ENCODE measurements at regions not wholly inside any gene's neighbourhood (a gene's known extent, or its start where the extent isn't known, plus 50 kb on each side); places are given as distances from the start of the nearest gene placed in this dataset.

DNA sequence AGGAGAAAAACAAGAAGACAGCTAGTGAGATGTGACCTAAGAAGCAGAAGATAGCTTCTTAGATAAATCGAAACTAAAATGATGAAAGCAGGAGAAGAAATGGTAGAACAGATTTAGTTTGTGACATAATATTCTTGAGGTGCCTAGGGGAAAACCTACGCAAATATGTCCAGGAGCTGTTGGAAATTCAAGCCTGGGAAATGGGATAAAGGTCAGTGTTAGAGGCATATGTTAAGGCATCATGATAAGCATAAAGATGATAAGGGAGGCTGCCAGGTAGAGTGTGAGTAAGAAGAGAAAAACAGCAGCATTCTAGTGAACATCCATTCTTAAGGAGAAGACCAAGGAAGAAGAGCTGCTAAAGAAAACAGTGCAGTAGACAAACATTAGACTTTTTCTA lies 109.6 kb upstream of the LGR5 start:
- no peak overlapping the region for H3K4me3 Mint-ChIP-seq (ENCODE audit: unreplicated experiment)
- no TSS peak for BruUV-seq (replicated peaks)

DNA sequence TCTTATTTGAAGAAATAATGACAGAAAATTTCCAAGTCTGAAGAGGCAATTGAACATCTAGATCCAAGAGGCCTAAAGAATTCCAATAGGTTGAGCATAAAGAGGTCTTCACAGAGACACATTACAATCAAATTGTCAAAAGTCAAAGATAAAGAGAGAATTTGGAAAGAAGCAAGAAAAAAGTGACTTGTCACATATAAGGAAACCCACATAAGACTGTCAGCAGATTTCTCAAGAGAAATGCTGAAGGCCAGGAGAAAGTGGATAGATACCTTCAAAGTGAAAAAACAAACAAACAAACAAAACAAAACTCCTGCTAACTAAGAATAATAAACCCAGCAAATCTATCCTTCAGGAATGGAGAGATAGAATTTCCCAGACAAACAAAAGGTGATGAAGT lies 118.1 kb upstream of the LGR5 start:
- intact Hi-C loops (cut with micrococcal nuclease; ENCODE audit: unreplicated experiment): no loop called here
- Histone ChIP-seq H3K9me3 (peaks cover 16% of the 10 kb centered on the region), H3K36me3 (ENCODE audit: control insufficient read depth, insufficient read depth, low read length) (no peaks in the 10 kb centered on the region), H3K4me1 (no peaks in the 10 kb centered on the region), H3K4me3 (ENCODE audit: low read depth, low read length) (no peak overlapping the region), H3K27me3 (replicated peaks; ENCODE audit: control insufficient read depth, insufficient read depth, low read length) (no peaks in the 10 kb centered on the region)
- Mint-ChIP-seq H3K27ac (ENCODE audit: unreplicated experiment) (no peak overlapping the region), H3K27me3 (ENCODE audit: insufficient read depth, unreplicated experiment) (no peaks in the 10 kb centered on the region), H3K36me3 (ENCODE audit: insufficient read depth, unreplicated experiment) (no peaks in the 10 kb centered on the region), H3K4me3 (ENCODE audit: unreplicated experiment) (no peak overlapping the region), H3K4me1 (ENCODE audit: low read depth, unreplicated experiment) (no peaks in the 10 kb centered on the region), H3K9me3 (ENCODE audit: unreplicated experiment) (peaks cover 29% of the 10 kb centered on the region)
- ChIA-PET CTCF (no interaction called here), POLR2A (no interaction called here)
- DNase-seq: no peak
- TF ChIP-seq, protein P1, sequence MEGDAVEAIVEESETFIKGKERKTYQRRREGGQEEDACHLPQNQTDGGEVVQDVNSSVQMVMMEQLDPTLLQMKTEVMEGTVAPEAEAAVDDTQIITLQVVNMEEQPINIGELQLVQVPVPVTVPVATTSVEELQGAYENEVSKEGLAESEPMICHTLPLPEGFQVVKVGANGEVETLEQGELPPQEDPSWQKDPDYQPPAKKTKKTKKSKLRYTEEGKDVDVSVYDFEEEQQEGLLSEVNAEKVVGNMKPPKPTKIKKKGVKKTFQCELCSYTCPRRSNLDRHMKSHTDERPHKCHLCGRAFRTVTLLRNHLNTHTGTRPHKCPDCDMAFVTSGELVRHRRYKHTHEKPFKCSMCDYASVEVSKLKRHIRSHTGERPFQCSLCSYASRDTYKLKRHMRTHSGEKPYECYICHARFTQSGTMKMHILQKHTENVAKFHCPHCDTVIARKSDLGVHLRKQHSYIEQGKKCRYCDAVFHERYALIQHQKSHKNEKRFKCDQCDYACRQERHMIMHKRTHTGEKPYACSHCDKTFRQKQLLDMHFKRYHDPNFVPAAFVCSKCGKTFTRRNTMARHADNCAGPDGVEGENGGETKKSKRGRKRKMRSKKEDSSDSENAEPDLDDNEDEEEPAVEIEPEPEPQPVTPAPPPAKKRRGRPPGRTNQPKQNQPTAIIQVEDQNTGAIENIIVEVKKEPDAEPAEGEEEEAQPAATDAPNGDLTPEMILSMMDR (IDR thresholded peaks at IDR 0.05; ENCODE audit: insufficient read depth in 1 of 2, low read depth in 1 of 2, low read length in 1 of 2, severe bottlenecking in 1 of 2, unreplicated experiment in 1 of 2): no peak
- BruUV-seq (replicated peaks): no TSS peak

More for the DNA sequence above, 109.6 kb upstream of the LGR5 start:
- no peak for DNase-seq
- peaks cover 16% of the 10 kb centered on the region for H3K9me3 Mint-ChIP-seq (ENCODE audit: unreplicated experiment)
- H3K27me3 Mint-ChIP-seq (ENCODE audit: insufficient read depth, unreplicated experiment): no peaks in the 10 kb centered on the region
- no peak overlapping the region for H3K27ac Mint-ChIP-seq (ENCODE audit: unreplicated experiment)
- CTCF ChIA-PET: no interaction called here
- no peaks in the 10 kb centered on the region for H3K36me3 Mint-ChIP-seq (ENCODE audit: insufficient read depth, unreplicated experiment)
- no peaks in the 10 kb centered on the region for H3K36me3 ChIP-seq (ENCODE audit: control insufficient read depth, insufficient read depth, low read length)
- intact Hi-C loops (cut with micrococcal nuclease; ENCODE audit: unreplicated experiment): no loop called here
- H3K27me3 ChIP-seq (replicated peaks; ENCODE audit: control insufficient read depth, insufficient read depth, low read length): no peaks in the 10 kb centered on the region
- no peaks in the 10 kb centered on the region for H3K9me3 ChIP-seq
- H3K4me3 ChIP-seq (ENCODE audit: low read depth, low read length): no peak overlapping the region
- H3K4me1 ChIP-seq: no peaks in the 10 kb centered on the region
- peaks cover 9% of the 10 kb centered on the region for H3K4me1 Mint-ChIP-seq (ENCODE audit: low read depth, unreplicated experiment)
- TF ChIP-seq, protein P1 (IDR thresholded peaks at IDR 0.05; ENCODE audit: insufficient read depth in 1 of 2, low read depth in 1 of 2, low read length in 1 of 2, severe bottlenecking in 1 of 2, unreplicated experiment in 1 of 2): no peak
- POLR2A ChIA-PET: no interaction called here

DNA sequence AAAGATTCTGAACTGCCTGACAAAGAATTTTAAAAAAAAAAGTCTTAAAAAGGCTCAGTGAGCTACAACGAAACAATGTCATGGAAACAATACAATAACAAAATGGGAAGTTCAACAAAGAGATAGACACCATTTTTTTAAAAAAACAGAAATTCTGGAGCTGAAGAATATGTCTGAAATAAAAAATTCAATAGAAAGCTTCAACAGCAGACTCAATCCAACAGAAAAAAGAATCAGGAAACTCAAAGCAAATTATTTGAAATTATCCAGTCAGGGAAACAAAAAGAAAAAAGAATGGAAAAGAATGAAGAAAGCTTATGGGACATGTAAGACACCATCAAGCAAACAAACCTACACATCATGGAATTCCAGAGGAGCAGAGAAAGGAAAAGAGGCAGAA lies 118.5 kb upstream of the LGR5 start:
- Mint-ChIP-seq H3K36me3 (ENCODE audit: insufficient read depth, unreplicated experiment) (no peaks in the 10 kb centered on the region), H3K9me3 (ENCODE audit: unreplicated experiment) (peaks cover 29% of the 10 kb centered on the region), H3K4me3 (ENCODE audit: unreplicated experiment) (no peak overlapping the region), H3K27me3 (ENCODE audit: insufficient read depth, unreplicated experiment) (no peaks in the 10 kb centered on the region), H3K27ac (ENCODE audit: unreplicated experiment) (no peak overlapping the region), H3K4me1 (ENCODE audit: low read depth, unreplicated experiment) (no peaks in the 10 kb centered on the region)
- ChIA-PET POLR2A (no interaction called here), CTCF (no interaction called here)
- no peak for DNase-seq
- Histone ChIP-seq H3K36me3 (ENCODE audit: control insufficient read depth, insufficient read depth, low read length) (no peaks in the 10 kb centered on the region), H3K9me3 (peaks cover 16% of the 10 kb centered on the region), H3K27me3 (replicated peaks; ENCODE audit: control insufficient read depth, insufficient read depth, low read length) (no peaks in the 10 kb centered on the region), H3K4me3 (ENCODE audit: low read depth, low read length) (no peak overlapping the region), H3K4me1 (no peaks in the 10 kb centered on the region)
- TF ChIP-seq, protein P1 (IDR thresholded peaks at IDR 0.05; ENCODE audit: insufficient read depth in 1 of 2, low read depth in 1 of 2, low read length in 1 of 2, severe bottlenecking in 1 of 2, unreplicated experiment in 1 of 2): no peak
- intact Hi-C loops (cut with micrococcal nuclease; ENCODE audit: unreplicated experiment): no loop called here
- no TSS peak for BruUV-seq (replicated peaks)

Data from Caco-2 (cell line).